CD14-positive monocyte (primary cell): ENCODE measurements at regions not wholly inside any gene's neighbourhood (a gene's known extent, or its start where the extent isn't known, plus 50 kb on each side); places are given as distances from the start of the nearest gene placed in this dataset.

Experiments
- DNase-seq, 3 donors: peaks; one replicate each; pipeline ENCODE4 v3.0.0-alpha.2; 2011 to 2022
- H2AFZ ChIP-seq: 2 replicates; pipeline ENCODE4 v1.6.0; 2012; ENCODE audit warnings: mild to moderate bottlenecking, low read depth, low read length, inconsistent platforms; ENCODE audit not compliant: insufficient read depth, poor library complexity, severe bottlenecking
- H3K27ac ChIP-seq, 2 donors: 1 replicate in 1 of 2; 2 replicates in 1 of 2; pipeline ENCODE4 v1.5.1; 2012 to 2013; ENCODE audit warnings: low read length in 2 of 2, control low read depth in 1 of 2, inconsistent platforms in 1 of 2, low read depth in 1 of 2, mild to moderate bottlenecking in 1 of 2
- H3K27me3 ChIP-seq, 2 donors: one replicate each; pipeline versions ENCODE4 v1.6.0 to v1.6.1; 2011 to 2013; ENCODE audit warnings: low read length in 2 of 2; ENCODE audit not compliant: control insufficient read depth in 2 of 2, insufficient read depth in 2 of 2
- H3K36me3 ChIP-seq, 2 donors: replicated peaks in 1 of 2; 1 replicate in 1 of 2; 2 replicates in 1 of 2; pipeline versions ENCODE4 v1.5.1 to v1.6.1; 2012 to 2013; ENCODE audit warnings: low read length in 2 of 2, control low read depth in 1 of 2, inconsistent platforms in 1 of 2, mild to moderate bottlenecking in 1 of 2; ENCODE audit not compliant: insufficient read depth in 2 of 2, control insufficient read depth in 1 of 2
- H3K4me1 ChIP-seq, 2 donors: 1 replicate in 1 of 2; 2 replicates in 1 of 2; pipeline versions ENCODE4 v1.5.1 to v1.6.1; 2012 to 2013; ENCODE audit warnings: low read length in 2 of 2, control low read depth in 1 of 2, inconsistent platforms in 1 of 2, mild to moderate bottlenecking in 1 of 2, moderate library complexity in 1 of 2; ENCODE audit not compliant: insufficient read depth in 2 of 2, control insufficient read depth in 1 of 2
- H3K4me2 ChIP-seq: replicated peaks from 2 replicates; pipeline ENCODE3; 2012; ENCODE audit warnings: low read length, moderate library complexity, mild to moderate bottlenecking; ENCODE audit not compliant: poor library complexity, severe bottlenecking; ENCODE audit errors: extremely low read depth
- H3K4me3 ChIP-seq, 3 experiments: fragments of 200-600 bp in 1 of 3; sonication (generic) in 1 of 3; replicated peaks in 1 of 3; 1 replicate in 2 of 3; 2 replicates in 1 of 3; pipeline ENCODE4 v1.5.1; 2011 to 2013; ENCODE audit warnings: low read length in 3 of 3, mild to moderate bottlenecking in 3 of 3, control low read depth in 2 of 3, low read depth in 2 of 3, inconsistent platforms in 1 of 3, moderate library complexity in 1 of 3
- H3K79me2 ChIP-seq: 2 replicates; pipeline ENCODE4 v1.6.0; 2012; ENCODE audit warnings: mild to moderate bottlenecking, control low read depth, inconsistent platforms, low read length, moderate library complexity; ENCODE audit not compliant: insufficient read depth
- H3K9ac ChIP-seq: 2 replicates; pipeline ENCODE4 v1.6.0; 2017; ENCODE audit warnings: low read length, mild to moderate bottlenecking; ENCODE audit not compliant: insufficient read depth, poor library complexity, severe bottlenecking
- H3K9me3 ChIP-seq, 2 donors: replicated peaks in 1 of 2; 1 replicate in 1 of 2; 2 replicates in 1 of 2; pipeline versions ENCODE4 v1.5.1 to v1.6.1; 2012 to 2013; ENCODE audit warnings: low read length in 2 of 2, control low read depth in 1 of 2; ENCODE audit not compliant: control insufficient read depth in 1 of 2, insufficient read depth in 1 of 2
- H4K20me1 ChIP-seq: 2 replicates; pipeline ENCODE4 v1.6.0; 2012; ENCODE audit warnings: mild to moderate bottlenecking, low read length, control low read depth, moderate library complexity; ENCODE audit not compliant: insufficient read depth
- H3K27ac Mint-ChIP-seq, 7 donors: one replicate each; pipeline ENCODE4 v1.8.0; 2020; ENCODE audit warnings: mild to moderate bottlenecking in 7 of 7, mixed read lengths in 7 of 7, moderate library complexity in 6 of 7, inconsistent platforms in 2 of 7
- H3K27me3 Mint-ChIP-seq, 3 donors: one replicate each; pipeline ENCODE4 v1.8.0; 2021 to 2022; ENCODE audit warnings: low read depth in 3 of 3, mild to moderate bottlenecking in 3 of 3, mixed read lengths in 3 of 3, moderate library complexity in 3 of 3, inconsistent platforms in 1 of 3
- H3K36me3 Mint-ChIP-seq, 2 donors: one replicate each; pipeline ENCODE4 v1.8.0; 2020; ENCODE audit warnings: mixed read lengths in 2 of 2, inconsistent platforms in 1 of 2, mild to moderate bottlenecking in 1 of 2
- H3K4me1 Mint-ChIP-seq: one replicate; pipeline ENCODE4 v1.8.0; 2020; ENCODE audit warnings: mild to moderate bottlenecking, mixed read lengths
- H3K4me3 Mint-ChIP-seq, 2 donors: one replicate each; pipeline ENCODE4 v1.8.0; 2020; ENCODE audit warnings: mild to moderate bottlenecking in 2 of 2, mixed read lengths in 2 of 2, moderate library complexity in 1 of 2
- H3K9me3 Mint-ChIP-seq, 7 donors: one replicate each; pipeline ENCODE4 v1.8.0; 2020 to 2022; ENCODE audit warnings: mixed read lengths in 7 of 7, mild to moderate bottlenecking in 6 of 7, moderate library complexity in 6 of 7, inconsistent platforms in 2 of 7
- CTCF ChIP-seq: fragments of 200-600 bp; IDR thresholded peaks from one replicate; pipeline ENCODE4 v1.8.0; 2022; ENCODE audit warnings: antibody characterized with exemption, mild to moderate bottlenecking
- WGBS: methylation state at CpG from one replicate; pipeline ENCODE4 v1.1.5; 2013; ENCODE audit warnings: missing lambda C conversion rate; ENCODE audit not compliant: insufficient coverage; 5-methylcytosine and 5-hydroxymethylcytosine counted together
- intact Hi-C, 2 donors: fragments of 100-400 bp; cut with micrococcal nuclease; formaldehyde crosslinking; loops; one replicate each; pipeline versions ENCODE4 v1.15.0 to v1.15.1; 2023

- H3K27me3 ChIP-seq, result no peaks in the 10 kb centered on the region
- H3K4me1 ChIP-seq, result no peaks in the 10 kb centered on the region
- Mint-ChIP-seq H3K4me3 (no peak overlapping the region), H3K36me3 (no peaks in the 10 kb centered on the region), H3K4me1 (peaks cover 5% of the 10 kb centered on the region), H3K27me3 (peaks cover 0 to 1% (median 0%) of the 10 kb centered on the region in 3 donors), H3K27ac (no peak overlapping the region), H3K9me3 (no peaks in the 10 kb centered on the region)
- WGBS, result no CpG with 5 or more reads among the region's 4 CpGs
- H3K9ac ChIP-seq, result no peak overlapping the region
- H3K36me3 ChIP-seq, result no peaks in the 10 kb centered on the region
- no peak overlapping the region for H3K27ac ChIP-seq
- TF ChIP-seq CTCF, result peak; percentile 33
- no peaks in the 10 kb centered on the region for H3K9me3 ChIP-seq
- H3K4me3 ChIP-seq, result no peak overlapping the region
- H2AFZ ChIP-seq, result no peak overlapping the region
- H3K79me2 ChIP-seq, result no peaks in the 10 kb centered on the region
- no peaks in the 10 kb centered on the region for H4K20me1 ChIP-seq
- intact Hi-C loops, result no loop called here
- DNase-seq, result no peak
- no peak overlapping the region for H3K4me2 ChIP-seq
Observed at GRCh38 chr6:145028144-145028818, 707.0 kb downstream of the EPM2A start.

GRCh38 chr6:145031001-145031400 lies 704.3 kb downstream of the EPM2A start:
- Histone ChIP-seq H3K9me3 (no peaks in the 10 kb centered on the region), H3K27me3 (no peaks in the 10 kb centered on the region), H3K36me3 (no peaks in the 10 kb centered on the region), H4K20me1 (no peaks in the 10 kb centered on the region), H3K27ac (no peak overlapping the region), H3K4me3 (no peak overlapping the region), H3K79me2 (no peaks in the 10 kb centered on the region), H3K9ac (no peak overlapping the region), H3K4me1 (no peaks in the 10 kb centered on the region), H2AFZ (no peak overlapping the region), H3K4me2 (no peak overlapping the region)
- WGBS, result no CpG with 5 or more reads among the region's 2 CpGs
- no peak overlapping the region for H3K4me3 Mint-ChIP-seq
- no peak overlapping the region for H3K27ac Mint-ChIP-seq
- peaks cover 5% of the 10 kb centered on the region for H3K4me1 Mint-ChIP-seq
- peaks cover 0 to 7% (median 5%) of the 10 kb centered on the region in 7 donors for H3K9me3 Mint-ChIP-seq
- H3K36me3 Mint-ChIP-seq, result no peaks in the 10 kb centered on the region
- TF ChIP-seq CTCF, result no peak
- no peak for DNase-seq
- peaks cover 0 to 1% (median 0%) of the 10 kb centered on the region in 3 donors for H3K27me3 Mint-ChIP-seq
- intact Hi-C loops, result no loop called here
